CD4-positive, alpha-beta T cell treated with Interleukin-10 for 1 hour (primary cell): ENCODE measurements at regions not wholly inside any gene's neighbourhood (a gene's known extent, or its start where the extent isn't known, plus 50 kb on each side); places are given as distances from the start of the nearest gene placed in this dataset.
"Not testable (repeated sequence)": the region's sequence is repeated elsewhere in the genome, so short reads cannot be mapped to it uniquely, and the experiment has no call there.

ENCODE experiments used
- DNase-seq: peaks from one replicate; pipeline ENCODE4 v3.0.0-alpha.2; 2020

DNA sequence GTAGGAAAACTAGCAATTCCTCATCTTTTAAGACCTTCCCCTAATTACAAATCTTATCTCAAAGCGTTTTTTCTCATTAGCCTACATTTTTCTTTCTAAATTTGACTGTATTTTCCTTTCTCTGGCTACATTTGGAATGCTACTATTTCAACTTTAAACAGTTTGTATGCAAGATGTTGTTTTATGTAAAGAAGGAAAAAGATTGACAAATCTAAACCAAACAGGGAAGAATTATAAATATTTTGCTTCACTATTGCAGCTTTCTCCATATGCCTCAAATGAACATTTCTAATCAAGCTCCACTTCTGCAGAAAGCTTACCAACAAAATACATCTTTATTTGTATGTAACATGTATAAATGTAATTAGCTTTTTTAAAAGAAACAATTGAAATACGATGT lies 156.2 kb downstream of the MZT1 start:
- no peak for DNase-seq

DNA sequence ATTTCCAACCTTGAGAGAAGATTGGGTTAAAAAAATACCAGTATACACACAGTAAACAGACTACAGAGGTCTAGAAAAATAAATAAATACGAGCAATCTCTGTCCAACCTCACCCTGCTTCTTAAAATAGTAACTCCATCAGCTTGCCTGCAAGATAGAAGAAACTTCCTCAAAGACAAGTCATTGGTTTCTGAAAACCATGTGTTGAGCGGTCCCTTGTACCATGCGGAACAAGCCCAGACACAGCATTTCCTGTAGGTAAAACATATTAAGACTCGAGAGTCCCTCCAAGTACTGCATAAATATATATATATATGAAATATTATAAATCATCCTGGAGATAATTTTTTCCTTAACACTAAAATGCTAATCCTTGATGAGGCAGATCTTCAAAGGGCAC lies 157.4 kb downstream of the MZT1 start:
- DNase-seq, result no peak

DNA sequence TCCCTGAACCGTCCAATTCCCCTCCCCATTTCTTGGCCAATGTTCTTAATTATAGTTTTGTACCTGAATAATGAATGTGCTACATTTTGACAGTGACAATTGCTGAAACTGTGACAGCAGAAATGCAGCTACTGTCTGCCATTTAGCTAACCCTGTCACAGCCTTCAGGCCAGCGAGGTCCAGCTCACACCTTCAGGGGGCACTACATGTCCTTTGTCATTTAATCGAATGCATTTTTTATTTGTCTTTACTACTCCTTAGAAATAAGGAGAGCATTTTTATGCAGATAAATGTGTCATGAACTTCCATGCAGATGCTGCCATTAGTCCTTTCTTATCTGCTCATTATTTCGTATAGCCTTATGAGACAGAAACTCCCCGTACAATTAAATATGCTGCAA lies 159.9 kb downstream of the MZT1 start:
- DNase-seq, result no peak

DNA sequence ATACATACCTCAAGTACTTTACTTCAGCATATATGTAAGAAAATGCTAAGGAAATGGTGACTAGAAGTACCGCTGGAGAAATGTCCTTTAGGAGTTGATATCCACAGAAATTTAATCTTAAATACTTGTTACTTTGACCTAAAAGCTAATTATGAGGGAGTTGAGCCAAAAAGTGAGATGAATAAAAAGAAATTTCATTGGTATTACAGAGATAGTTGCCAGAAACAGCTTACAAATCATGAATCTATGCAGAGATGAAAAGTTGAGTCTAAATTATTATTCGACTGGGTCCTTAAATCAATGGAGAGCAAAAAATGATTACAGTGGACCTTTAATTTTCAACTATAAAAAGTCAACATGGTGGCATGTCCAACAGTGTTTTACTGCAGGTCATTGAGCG lies 160.9 kb downstream of the MZT1 start:
- DNase-seq, result no peak

DNA sequence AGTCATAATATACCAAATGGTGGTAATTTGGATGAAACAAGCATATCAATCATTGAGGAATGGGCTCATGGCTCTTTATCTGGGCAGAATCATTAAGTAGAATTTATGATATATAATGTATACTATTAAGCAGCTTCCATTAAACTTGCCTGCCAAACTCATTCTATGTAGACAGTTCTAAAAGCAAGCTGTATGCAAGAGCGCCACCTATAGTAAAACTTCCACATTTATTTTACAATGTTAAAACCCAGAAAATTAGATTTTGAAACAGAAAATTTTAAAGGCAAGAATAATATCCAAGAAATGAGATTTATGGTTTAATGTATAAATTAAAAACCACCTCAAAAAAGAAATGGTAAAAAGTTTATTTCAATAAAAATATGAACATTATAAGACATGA lies 161.5 kb downstream of the MZT1 start:
- DNase-seq, result no peak

DNA sequence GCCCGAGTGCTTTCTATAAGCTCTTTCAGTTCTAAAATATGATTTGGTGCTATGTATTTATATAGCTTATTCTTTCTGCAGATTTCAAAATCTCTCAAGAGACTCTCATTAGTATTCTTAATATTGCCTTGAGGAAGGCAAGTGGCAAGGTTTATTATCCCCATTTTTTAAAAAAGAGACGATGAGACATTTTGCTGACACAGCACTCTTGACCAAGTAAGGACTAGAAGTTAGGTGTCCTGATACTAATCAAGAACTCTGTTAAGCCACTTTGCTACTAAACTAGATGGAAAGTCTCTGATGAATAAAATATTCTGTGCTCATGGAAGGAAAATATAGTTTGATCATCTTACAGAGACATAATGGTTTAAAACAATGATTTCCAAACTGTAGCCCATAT lies 164.7 kb downstream of the MZT1 start:
- DNase-seq, result no peak

DNA sequence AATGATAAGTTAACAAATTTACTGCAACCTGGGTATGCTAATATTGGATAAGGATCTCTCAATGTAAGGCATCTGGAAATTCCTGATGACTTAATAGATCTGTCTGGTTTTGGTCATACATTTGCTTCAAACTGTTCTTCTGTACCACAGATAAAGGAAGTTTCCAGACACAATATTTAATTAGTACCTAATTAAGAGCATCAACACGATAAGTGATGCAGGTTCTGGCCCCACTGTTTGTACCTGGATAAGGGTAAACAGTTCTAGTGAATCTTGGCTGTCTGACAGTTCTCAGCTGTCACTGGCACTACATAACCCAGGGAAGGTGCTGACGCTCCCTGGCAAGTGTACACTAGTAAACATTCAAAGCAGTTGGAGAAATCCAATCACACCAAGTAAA lies 165.6 kb downstream of the MZT1 start:
- no peak for DNase-seq

DNA sequence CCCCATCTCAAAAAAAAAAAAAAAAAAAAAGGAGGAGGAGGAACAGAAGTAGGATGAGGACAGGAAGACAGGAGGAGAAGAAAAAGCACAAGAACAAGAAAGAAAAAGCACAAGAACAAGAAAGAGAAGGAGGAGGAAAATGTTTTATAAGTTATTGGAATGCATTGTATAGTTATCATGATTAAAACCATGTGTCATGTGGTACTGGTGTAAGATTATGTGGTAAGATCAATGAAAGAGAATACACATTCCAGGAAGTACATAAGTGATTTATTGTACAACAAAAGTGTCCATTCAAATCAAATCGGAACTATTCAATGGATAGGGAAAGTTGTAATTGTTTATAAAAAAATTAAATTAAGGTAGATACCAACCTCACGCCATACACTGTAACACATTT lies 167.7 kb downstream of the MZT1 start:
- no peak for DNase-seq

DNA sequence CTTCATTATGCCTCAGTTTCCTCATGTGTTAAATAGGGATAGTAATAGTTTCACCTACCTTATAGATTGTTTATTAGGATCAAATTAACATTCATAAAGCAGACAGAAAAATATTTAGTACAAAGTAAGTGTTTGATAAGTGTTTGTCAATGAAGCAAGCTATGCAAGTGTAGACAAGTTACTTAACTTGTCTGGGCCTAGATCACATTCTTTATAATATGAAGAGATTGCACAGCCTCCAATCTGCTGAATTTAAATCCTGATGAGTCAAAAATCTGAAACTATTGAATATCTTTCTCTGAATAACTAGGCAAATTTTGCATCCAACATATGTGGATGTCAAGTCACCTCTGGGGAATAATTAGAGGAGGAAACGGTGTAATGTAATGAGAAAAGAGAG lies 170.5 kb downstream of the MZT1 start:
- DNase-seq, result no peak

DNA sequence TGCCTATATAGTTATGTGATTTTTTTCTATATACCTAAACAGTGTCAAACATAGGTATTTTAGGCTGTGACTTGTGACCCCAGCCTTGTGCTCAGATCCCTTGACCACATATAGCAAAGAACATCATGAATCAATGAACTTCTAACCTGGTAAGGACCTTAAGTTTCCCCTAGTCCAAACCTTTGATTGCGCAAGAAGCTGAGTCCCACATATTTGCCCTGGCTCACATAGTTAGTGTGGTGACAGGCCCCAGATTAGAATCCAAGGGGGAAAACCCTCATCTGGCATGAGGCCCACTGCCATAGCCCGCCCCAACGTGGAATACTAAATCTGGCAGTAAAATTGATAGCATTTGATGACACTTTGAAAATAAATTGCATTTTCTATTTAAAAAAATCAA lies 171.8 kb downstream of the MZT1 start:
- no peak for DNase-seq

DNA sequence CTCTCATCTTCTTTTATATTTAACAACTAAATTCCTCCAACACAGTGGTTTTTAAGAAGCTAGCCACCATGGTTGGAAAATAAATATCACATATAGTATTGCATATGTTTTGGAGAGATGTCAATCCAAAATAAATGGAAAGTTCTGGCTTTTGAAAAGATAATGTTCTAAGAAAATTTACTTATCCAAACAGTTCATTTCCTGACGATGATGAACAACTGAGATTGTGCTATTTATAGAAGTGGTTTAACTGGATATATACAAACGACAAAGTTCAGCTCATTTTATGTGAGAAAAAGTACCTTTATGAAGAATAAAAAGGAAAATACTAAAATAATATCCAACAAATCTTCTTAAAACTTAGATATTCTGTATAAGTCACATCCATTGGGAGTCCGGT lies 174.7 kb downstream of the MZT1 start:
- no peak for DNase-seq

DNA sequence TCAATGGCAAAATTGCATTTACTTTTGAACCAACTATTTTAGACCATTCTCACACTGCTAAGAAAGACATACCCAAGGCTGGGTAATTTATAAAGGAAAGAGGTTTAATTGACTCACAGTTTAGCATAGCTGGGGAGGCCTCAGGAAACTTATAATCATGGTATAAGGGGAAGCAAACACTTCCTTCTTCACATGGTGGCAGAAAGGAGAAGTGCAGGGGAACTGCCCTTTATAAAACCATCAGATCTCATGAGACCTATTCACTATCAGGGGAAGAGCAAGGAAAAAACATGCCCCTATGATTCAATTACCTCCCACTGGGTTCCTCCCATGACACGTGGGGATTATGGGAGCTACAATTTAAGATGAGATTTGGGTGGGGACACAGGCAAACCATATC lies 181.5 kb downstream of the MZT1 start:
- DNase-seq, result not testable (repeated sequence)

DNA sequence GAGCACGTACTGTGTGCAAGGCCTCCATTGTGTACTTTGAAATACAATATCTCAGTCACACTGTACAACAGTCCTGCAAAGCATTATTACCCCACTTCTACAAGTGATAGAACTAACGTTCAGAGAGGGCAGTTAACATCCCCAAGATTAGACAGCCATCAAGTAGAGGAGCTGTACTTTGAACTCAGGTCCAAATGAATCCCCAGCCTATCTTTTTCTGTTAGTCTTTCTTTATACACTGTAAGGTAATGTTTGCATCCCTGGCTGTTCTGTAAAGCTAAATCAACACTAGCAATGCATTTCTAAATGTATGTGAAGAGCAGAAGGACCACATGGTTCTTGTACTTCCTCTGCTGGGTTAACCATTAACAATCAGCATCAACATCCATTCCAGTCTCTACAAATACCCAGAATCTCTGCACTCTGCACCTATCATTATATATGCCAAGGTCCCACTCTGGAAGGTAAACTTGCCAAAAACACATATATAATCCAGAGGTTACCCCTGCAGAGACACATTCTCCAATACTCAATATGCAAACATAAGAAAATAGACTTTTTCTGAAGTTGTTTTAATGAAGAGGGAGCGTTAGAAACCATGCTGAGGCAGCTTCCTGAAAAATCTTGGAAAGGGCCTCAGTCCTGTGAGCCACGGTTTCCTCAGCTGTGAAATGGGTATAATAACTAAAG lies 182.3 kb downstream of the MZT1 start:
- DNase-seq, result no peak

DNA sequence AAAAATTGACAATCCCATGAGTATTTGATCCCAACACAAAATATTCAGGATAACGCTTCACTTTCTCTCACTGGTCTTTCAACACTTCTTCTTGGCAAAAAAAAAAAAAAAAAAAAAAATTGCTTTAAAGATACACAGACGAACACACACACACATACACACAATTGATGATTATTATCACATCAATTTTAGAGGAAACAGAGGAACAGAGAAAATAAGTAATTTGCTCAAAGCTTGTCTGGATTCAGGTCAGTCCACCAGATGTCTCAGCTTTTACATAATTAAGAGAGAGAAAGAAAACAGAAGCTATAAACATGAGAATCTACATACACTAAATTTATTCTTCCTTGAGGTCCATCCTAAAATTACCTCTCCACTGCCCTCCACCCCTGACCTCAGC lies 183.4 kb downstream of the MZT1 start:
- DNase-seq, result no peak

DNA sequence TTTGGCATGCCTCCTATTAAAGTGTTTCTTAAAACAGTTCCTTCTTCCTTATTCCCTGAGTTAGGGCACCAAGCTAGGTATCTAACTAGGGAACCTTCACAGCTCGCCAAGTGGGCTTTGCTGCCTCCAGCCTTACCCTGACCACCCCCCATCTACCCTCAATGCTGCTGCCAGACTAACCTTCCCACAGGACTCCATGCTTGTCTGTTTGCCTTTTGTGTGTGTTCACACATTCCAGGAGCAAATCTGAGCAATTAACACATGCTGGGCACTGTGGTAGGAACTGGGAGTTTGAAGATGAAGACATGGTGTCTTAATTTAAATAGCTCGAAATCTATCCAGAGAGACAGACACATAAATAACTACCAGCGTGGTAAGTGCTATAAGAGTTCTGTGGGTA lies 185.2 kb downstream of the MZT1 start:
- DNase-seq, result no peak

DNA sequence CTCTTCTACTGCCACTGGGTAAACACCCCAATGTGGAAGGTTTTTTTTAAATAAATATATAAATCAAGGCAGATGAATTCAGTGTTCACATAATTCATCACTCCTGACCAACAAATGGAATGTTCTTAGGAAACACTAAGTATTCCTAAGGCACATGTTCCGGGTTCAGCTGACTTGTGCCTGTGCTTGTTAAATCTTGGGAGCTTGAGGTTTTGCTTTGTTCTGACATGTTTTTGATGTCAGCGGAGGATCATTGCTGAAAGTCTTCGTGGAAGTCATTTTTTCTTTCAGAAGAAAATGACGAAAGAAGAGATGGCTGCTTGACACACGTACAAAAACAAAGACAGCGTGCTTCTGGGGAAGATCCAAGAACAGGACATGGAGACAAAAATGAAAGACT lies 185.8 kb downstream of the MZT1 start:
- DNase-seq, result no peak

DNA sequence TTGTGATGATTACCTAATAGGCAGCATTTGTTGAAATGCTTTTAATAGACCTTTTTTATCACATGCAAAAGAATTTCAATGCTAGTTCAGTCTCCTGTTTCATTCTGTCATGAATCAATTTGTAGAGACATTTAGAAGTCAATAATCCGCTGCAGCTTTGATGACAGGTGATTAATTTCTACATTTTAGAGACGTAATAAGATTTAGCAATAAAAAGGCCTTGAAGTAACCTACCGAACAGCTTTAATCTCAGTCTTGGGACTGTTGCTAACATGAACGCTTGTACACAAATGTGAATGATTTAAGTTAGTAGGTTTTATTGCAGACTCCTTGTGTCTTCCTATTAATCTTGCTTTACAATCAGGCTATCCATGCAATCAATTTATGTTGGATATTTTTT lies 186.5 kb downstream of the MZT1 start:
- DNase-seq, result no peak

DNA sequence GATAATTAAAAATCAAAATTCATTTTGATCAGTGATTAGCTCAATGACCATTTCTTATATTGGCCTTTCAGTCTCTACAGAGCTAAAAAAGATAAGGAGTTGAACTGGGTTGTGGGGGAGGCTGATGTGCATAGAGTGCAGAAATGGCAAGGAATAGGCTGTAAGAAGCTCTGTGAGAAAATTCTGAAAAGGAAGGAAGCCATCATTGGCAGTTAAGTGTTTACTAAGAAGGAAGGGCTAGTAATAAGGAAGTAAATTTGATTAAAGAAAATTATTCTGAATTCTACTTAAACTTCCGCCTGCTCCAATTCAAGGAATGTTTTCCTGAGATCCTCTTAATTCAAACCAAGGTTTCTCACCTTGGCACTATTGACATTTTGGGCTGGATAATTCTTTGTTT lies 187.5 kb downstream of the MZT1 start:
- DNase-seq, result no peak

DNA sequence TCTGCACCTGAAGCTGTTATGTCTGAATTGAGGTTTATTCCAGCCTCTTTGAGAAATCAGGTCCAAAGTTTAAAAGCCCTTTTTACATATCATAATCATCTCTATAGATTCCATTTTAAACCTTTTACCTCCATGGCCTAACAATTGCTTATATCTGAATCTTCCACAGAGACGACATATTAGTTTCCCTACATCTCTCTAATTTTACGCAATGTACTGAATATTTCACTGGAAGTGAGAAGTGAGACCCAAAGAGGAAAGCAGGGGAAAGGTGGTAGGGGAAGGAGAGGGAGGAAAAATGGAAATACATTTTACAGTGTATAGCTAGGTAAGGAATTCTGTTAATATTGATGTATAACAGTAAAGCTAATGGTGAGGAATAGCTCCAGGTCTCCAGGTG lies 189.6 kb downstream of the MZT1 start:
- DNase-seq, result no peak

DNA sequence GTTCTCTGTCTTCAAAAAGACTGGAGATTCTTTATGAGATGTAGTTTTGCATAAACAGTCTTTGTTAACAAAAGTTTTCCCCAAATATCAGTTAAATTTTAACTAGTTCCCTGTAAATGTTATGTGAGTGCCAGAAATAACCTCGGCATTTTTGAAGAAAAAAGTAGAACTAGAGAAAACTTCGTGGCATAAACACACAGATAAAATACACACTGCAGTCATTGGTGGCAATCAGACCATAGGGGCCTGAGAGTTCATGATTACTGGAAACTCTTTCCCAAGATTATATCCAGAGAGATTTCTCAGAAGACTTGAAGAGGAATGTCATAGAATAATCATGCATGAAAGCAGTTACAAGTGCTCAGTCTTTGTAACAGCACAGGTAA lies 190.0 kb downstream of the MZT1 start:
- DNase-seq, result no peak

DNA sequence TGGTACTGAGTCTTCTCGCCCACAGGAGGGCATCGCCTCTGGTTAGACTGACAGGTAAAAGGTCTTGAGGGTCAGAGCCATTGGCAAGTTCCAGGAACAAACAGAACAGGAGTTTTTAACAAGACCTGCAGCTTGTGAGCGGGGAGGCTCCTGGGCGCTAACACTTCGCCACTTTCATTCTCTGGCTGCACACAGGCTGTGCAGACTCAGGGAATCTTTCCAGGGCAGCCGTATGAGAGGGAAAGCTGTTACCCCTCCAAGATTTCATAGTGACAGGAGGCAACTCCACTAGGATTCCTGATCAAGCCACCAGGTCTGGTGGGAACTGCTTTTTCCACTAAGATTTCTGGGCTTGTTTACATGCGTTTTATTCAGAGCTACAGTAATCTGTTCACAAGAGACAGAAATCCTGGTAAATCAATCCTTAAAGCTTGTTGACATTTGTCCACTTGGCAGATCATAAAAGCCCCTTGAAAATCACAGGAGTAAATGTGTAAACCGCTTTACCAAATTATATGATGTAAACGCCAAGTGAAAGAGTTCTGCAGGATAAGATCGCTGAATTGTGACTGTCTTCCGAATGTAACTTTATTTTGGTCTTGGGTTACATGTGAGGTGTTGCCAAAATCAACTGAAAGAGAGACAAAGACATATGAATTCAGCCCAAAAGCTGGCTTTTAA lies 190.6 kb downstream of the MZT1 start:
- DNase-seq, result no peak

DNA sequence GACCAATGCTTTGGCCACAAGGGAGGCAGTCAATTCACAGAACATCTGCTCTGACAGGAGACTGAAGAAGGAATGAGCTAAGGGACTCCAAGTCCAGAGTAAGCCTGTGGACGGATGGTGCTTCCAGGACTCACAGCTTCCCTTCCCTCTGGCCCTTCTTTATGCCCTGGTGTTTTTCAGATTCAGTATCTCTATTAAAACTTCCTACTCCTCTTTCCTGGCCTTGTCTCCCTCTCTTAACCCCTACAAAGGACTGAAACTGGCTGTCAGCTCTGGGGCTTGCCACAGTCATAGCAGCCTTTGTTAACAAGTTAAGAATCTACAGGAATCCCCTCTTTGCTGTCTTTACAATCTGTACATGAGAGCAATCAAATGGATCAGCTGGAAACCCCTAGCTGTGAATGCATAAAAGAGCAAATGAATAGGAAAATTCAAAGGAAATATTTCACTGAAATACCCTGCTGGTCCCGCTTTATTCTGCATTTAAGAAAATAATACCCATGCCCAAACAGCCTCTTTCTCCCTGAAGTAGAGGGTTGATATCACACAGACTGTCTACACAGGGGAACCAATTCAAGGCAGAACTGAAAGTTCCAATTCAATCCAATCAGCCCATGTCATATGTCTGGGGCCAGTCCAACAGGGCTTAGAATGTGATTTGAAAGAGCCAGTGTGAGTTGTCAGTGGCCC lies 192.3 kb downstream of the MZT1 start:
- DNase-seq, result no peak

DNA sequence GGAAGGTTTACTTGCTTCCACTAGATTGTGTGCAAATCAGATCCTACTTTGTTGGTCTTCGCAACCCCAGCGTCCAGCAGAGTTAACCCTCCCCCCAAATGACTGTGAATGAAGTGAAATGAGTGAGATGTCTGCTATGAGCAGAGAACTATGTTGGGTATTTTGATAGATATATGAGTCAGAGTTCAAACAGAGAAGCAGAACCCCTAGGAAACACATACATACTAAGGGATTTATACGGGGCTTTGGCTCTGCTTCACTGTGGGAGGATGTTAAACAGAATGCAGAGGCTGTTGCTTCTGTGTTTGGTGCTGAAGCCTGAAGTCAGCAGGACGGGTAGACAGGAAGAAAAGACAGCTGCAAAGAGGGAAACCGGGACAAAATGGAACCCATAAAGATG lies 197.0 kb downstream of the MZT1 start:
- no peak for DNase-seq

DNA sequence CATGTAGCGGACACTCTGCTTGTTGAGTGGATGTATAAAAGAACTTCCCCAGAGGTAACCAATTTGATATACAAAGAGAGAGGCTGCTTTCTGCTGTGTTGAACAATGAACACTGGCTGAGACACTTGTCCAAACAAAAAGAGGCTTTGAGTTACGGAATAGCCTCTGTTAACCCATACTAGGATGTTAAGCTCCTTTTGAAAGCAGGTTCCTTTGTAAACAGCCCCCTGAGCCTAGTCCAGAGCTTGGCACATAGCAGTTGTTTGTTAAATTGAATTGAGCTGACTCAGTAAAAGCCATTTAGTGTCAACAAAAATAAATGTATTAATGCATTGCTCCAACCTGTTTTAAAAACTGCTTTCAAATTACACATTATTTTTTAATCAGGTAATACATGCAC lies 200.1 kb downstream of the MZT1 start:
- DNase-seq, result no peak

DNA sequence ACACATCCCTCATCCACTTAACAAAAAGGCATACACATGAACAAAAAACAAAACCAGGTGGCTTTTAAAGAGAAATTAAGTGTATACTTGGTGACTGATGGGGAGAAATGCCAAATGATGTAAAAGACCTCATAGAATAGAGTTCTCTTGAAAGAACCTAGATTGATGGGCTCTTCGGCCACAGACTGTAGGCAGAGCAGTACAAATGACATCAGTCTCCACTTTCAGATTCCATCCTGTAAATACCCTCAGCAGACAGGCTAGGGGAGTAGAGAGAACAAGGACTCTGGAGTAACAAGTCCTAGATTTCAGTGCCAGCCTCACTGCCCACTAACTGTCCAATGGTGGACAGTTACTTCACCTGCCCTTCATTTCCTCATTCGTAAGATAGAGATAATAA lies 203.8 kb downstream of the MZT1 start:
- no peak for DNase-seq
